Retinal pigment epithelial cell (primary cell): ENCODE measurements at regions not wholly inside any gene's neighbourhood (a gene's known extent, or its start where the extent isn't known, plus 50 kb on each side); places are given as distances from the start of the nearest gene placed in this dataset.

Experiments used
- DNase-seq: peaks from one replicate; pipeline ENCODE4 v3.0.0-alpha.2; 2010; ENCODE audit warnings: low read depth
- H3K4me3 ChIP-seq: 2 replicates; pipeline ENCODE4 v1.5.1; 2011; ENCODE audit warnings: mild to moderate bottlenecking, low read length, control low read depth, moderate library complexity
- CTCF ChIP-seq: conservative IDR thresholded peaks from 2 replicates; pipeline ENCODE4 v1.5.1; 2011; ENCODE audit warnings: low read depth, low read length, control low read depth, inconsistent platforms

- TF ChIP-seq CTCF, result no peak
- DNase-seq, result no peak
- no peak overlapping the region for H3K4me3 ChIP-seq
Observed at GRCh38 chr5:154131817-154132216, 58.7 kb upstream of the GALNT10 start.

GRCh38 chr5:154132718-154133307 lies 57.7 kb upstream of the GALNT10 start:
- no peak overlapping the region for H3K4me3 ChIP-seq
- DNase-seq, result no peak
- no peak for TF ChIP-seq CTCF

GRCh38 chr5:154133591-154133990 lies 56.9 kb upstream of the GALNT10 start:
- H3K4me3 ChIP-seq, result no peak overlapping the region
- no peak for DNase-seq
- TF ChIP-seq CTCF, result no peak

GRCh38 chr5:154134499-154134898 lies 56.0 kb upstream of the GALNT10 start:
- no peak for TF ChIP-seq CTCF
- no peak overlapping the region for H3K4me3 ChIP-seq
- no peak for DNase-seq

- no peak for DNase-seq
- H3K4me3 ChIP-seq, result no peak overlapping the region
- no peak for TF ChIP-seq CTCF
Observed at GRCh38 chr5:154135125-154135817, 55.3 kb upstream of the GALNT10 start.

- no peak for TF ChIP-seq CTCF
- no peak for DNase-seq
Observed at GRCh38 chr5:154136141-154136540, 54.4 kb upstream of the GALNT10 start.

GRCh38 chr5:154138701-154139100 lies 51.8 kb upstream of the GALNT10 start:
- peak; percentile 43 for DNase-seq
- H3K4me3 ChIP-seq, result no peak overlapping the region
- no peak for TF ChIP-seq CTCF

More at GRCh38 chr5:154136141-154136540, 54.4 kb upstream of the GALNT10 start:
- H3K4me3 ChIP-seq, result no peak overlapping the region
